Retinal pigment epithelial cell (primary cell): ENCODE measurements at regions not wholly inside any gene's neighbourhood (a gene's known extent, or its start where the extent isn't known, plus 50 kb on each side); places are given as distances from the start of the nearest gene placed in this dataset.

Source experiments
- DNase-seq: peaks from one replicate; pipeline ENCODE4 v3.0.0-alpha.2; 2010; ENCODE audit warnings: low read depth
- H3K4me3 ChIP-seq: 2 replicates; pipeline ENCODE4 v1.5.1; 2011; ENCODE audit warnings: mild to moderate bottlenecking, low read length, control low read depth, moderate library complexity
- CTCF ChIP-seq: conservative IDR thresholded peaks from 2 replicates; pipeline ENCODE4 v1.5.1; 2011; ENCODE audit warnings: low read depth, low read length, control low read depth, inconsistent platforms

GRCh38 chr11:80157447-80157846, 716.6 kb upstream of the TENM4 start:
- no peak for DNase-seq
- no peak for TF ChIP-seq CTCF

GRCh38 chr11:80156062-80156461, 715.2 kb upstream of the TENM4 start:
- no peak for DNase-seq
- no peak for TF ChIP-seq CTCF
- no peak overlapping the region for H3K4me3 ChIP-seq

More at GRCh38 chr11:80157447-80157846, 716.6 kb upstream of the TENM4 start:
- no peak overlapping the region for H3K4me3 ChIP-seq

GRCh38 chr11:80155412-80156017, 714.7 kb upstream of the TENM4 start:
- DNase-seq: no peak
- no peak overlapping the region for H3K4me3 ChIP-seq
- peak; percentile 57 for TF ChIP-seq CTCF

GRCh38 chr11:80146232-80146631, 705.4 kb upstream of the TENM4 start:
- peak; percentile 75 for DNase-seq
- no peak for TF ChIP-seq CTCF
- no peak overlapping the region for H3K4me3 ChIP-seq

GRCh38 chr11:80144897-80145594, 704.2 kb upstream of the TENM4 start:
- no peak overlapping the region for H3K4me3 ChIP-seq
- no peak for TF ChIP-seq CTCF
- DNase-seq: no peak

GRCh38 chr11:80136991-80137390, 696.2 kb upstream of the TENM4 start:
- TF ChIP-seq CTCF: peak; percentile 21
- peak; percentile 43 for DNase-seq
- H3K4me3 ChIP-seq: no peak overlapping the region

GRCh38 chr11:80129396-80129795, 688.6 kb upstream of the TENM4 start:
- TF ChIP-seq CTCF: no peak
- DNase-seq: no peak
- no peak overlapping the region for H3K4me3 ChIP-seq
